LNCaP clone FGC (cell line): ENCODE measurements at regions not wholly inside any gene's neighbourhood (a gene's known extent, or its start where the extent isn't known, plus 50 kb on each side); places are given as distances from the start of the nearest gene placed in this dataset.

Experiments
- DNase-seq: peaks from one replicate; pipeline ENCODE4 v3.0.0-alpha.2; 2011; ENCODE audit warnings: low read depth
- H3K4me3 ChIP-seq: 2 replicates; pipeline ENCODE4 v1.5.1; 2011; ENCODE audit warnings: mild to moderate bottlenecking, low read depth, low read length, control low read depth
- CTCF ChIP-seq: IDR thresholded peaks from 2 replicates; pipeline ENCODE4 v1.5.1; 2012; ENCODE audit warnings: mild to moderate bottlenecking; ENCODE audit not compliant: control insufficient read depth, insufficient read depth; ENCODE audit errors: extremely low read depth

- no peak overlapping the region for H3K4me3 ChIP-seq
- DNase-seq, result no peak
- no peak for TF ChIP-seq CTCF
Measured at GRCh38 chr21:15932726-15933125, 202.9 kb downstream of the USP25 start.

- TF ChIP-seq CTCF, result no peak
- DNase-seq, result no peak
- no peak overlapping the region for H3K4me3 ChIP-seq
Measured at GRCh38 chr21:15935530-15935929, 205.7 kb downstream of the USP25 start.

- no peak for DNase-seq
- no peak overlapping the region for H3K4me3 ChIP-seq
- no peak for TF ChIP-seq CTCF
Measured at GRCh38 chr21:15943009-15943666, 213.4 kb downstream of the USP25 start.

- no peak for TF ChIP-seq CTCF
- no peak for DNase-seq
- no peak overlapping the region for H3K4me3 ChIP-seq
Measured at GRCh38 chr21:15947677-15948076, 217.9 kb downstream of the USP25 start.

- TF ChIP-seq CTCF, result no peak
- H3K4me3 ChIP-seq, result no peak overlapping the region
- DNase-seq, result no peak
Measured at GRCh38 chr21:15953551-15954116, 223.9 kb downstream of the USP25 start.

GRCh38 chr21:15964236-15964855 is 234.6 kb downstream of the USP25 start:
- no peak for DNase-seq
- no peak for TF ChIP-seq CTCF
- H3K4me3 ChIP-seq, result no peak overlapping the region

GRCh38 chr21:15966231-15966630 is 236.4 kb downstream of the USP25 start:
- no peak overlapping the region for H3K4me3 ChIP-seq
- no peak for TF ChIP-seq CTCF
- no peak for DNase-seq
